K562 (cell line): ENCODE measurements at regions not wholly inside any gene's neighbourhood (a gene's known extent, or its start where the extent isn't known, plus 50 kb on each side); places are given as distances from the start of the nearest gene placed in this dataset.

ENCODE experiments used
- ATAC-seq: fragments of 200-7000 bp; cut with Tn5 transposase; 3 replicates; pipeline ENCODE4 v1.9.1; 2020; ENCODE audit warnings: moderate library complexity
- BruUV-seq: library from RNA; stranded (reverse); fragments of 400-500 nt; replicated peaks from 2 replicates; lab custom pipeline; 2021; lab: Mats Ljungman, UMichigan
- CTCF ChIA-PET: fragments of 300-600 bp; formaldehyde crosslinking; extraction: SDS; loops from one replicate; lab custom pipeline; 2021; ENCODE audit warnings: low intra/inter-chr PET ratio; lab: Yijun Ruan, JAX
- POLR2A ChIA-PET: fragments of 300-600, 350-650 bp; sonication (Branson Sonifier 250); formaldehyde crosslinking; extraction: SDS; loops from one replicate; lab custom pipeline; 2021; ENCODE audit warnings: antibody characterized with exemption, inconsistent platforms; lab: Yijun Ruan, JAX
- DNase-seq, 4 experiments: peaks; one replicate each; pipeline versions ENCODE4 v3.0.0 to v3.0.0-alpha.2; 2011 to 2018; ENCODE audit warnings: low spot score in 3 of 4, mixed read lengths in 3 of 4; ENCODE audit errors: extremely low read depth in 1 of 4
- FAIRE-seq: peaks from 2 replicates; lab custom pipeline; 2011; peaks lifted over from hg19 to GRCh38; lab: Jason Lieb, UNC
- H2AFZ ChIP-seq: 2 replicates; pipeline ENCODE4 v1.6.0; 2011; ENCODE audit warnings: low read depth, low read length, control low read depth, inconsistent platforms
- H3K27ac ChIP-seq: fragments of 200-600 bp; 3 replicates; pipeline ENCODE4 v1.8.0; 2011; ENCODE audit warnings: low read depth, mild to moderate bottlenecking, control low read depth, inconsistent platforms, low read length, moderate library complexity, mixed read lengths; ENCODE audit errors: extremely low read depth
- H3K27me3 ChIP-seq, 2 experiments: fragments of 300-600 bp in 1 of 2; 2 replicates in 1 of 2; 3 replicates in 1 of 2; pipeline versions ENCODE4 v1.6.0 to v1.8.0; 2011; ENCODE audit warnings: inconsistent platforms in 2 of 2, low read length in 2 of 2, mild to moderate bottlenecking in 1 of 2, mixed read lengths in 1 of 2, moderate library complexity in 1 of 2; ENCODE audit not compliant: control insufficient read depth in 2 of 2, insufficient read depth in 2 of 2
- H3K36me3 ChIP-seq: fragments of 300-600 bp; 3 replicates; pipeline ENCODE4 v1.8.0; 2011; ENCODE audit warnings: mild to moderate bottlenecking, low read length, inconsistent platforms; ENCODE audit not compliant: control insufficient read depth, insufficient read depth
- H3K4me1 ChIP-seq, 2 experiments: fragments of 200-600 bp in 1 of 2; replicated peaks in 1 of 2; 2 replicates in 1 of 2; 3 replicates in 1 of 2; pipeline versions ENCODE4 v1.5.1 to v1.8.0; 2011; ENCODE audit warnings: inconsistent platforms in 2 of 2, low read length in 2 of 2, mild to moderate bottlenecking in 1 of 2, mixed read lengths in 1 of 2, moderate library complexity in 1 of 2; ENCODE audit not compliant: control insufficient read depth in 2 of 2, insufficient read depth in 2 of 2
- H3K4me2 ChIP-seq: 2 replicates; pipeline ENCODE4 v1.6.1; 2011; ENCODE audit warnings: low read length, control low read depth, inconsistent platforms, mixed read lengths; ENCODE audit not compliant: insufficient read depth
- H3K4me3 ChIP-seq: fragments of 200-600 bp; sonication (generic), shearing (Covaris generic); 2 replicates; pipeline ENCODE4 v1.5.1; 2016; ENCODE audit warnings: control low read depth, inconsistent platforms
- H3K79me2 ChIP-seq: fragments of 200-600 bp; 3 replicates; pipeline ENCODE4 v1.8.0; 2011; ENCODE audit warnings: low read length, inconsistent platforms; ENCODE audit not compliant: control insufficient read depth, insufficient read depth
- H3K9ac ChIP-seq, 2 experiments: 2 replicates each; pipeline versions ENCODE4 v1.6.0 to v1.6.1; 2011; ENCODE audit warnings: low read depth in 2 of 2, low read length in 2 of 2, control low read depth in 1 of 2, inconsistent platforms in 1 of 2, mild to moderate bottlenecking in 1 of 2, mixed read lengths in 1 of 2; ENCODE audit not compliant: insufficient read depth in 1 of 2
- H3K9me1 ChIP-seq: one replicate; pipeline ENCODE4 v1.6.0; 2011; ENCODE audit warnings: inconsistent platforms, mild to moderate bottlenecking, low read length, moderate library complexity; ENCODE audit not compliant: control insufficient read depth, insufficient read depth
- H3K9me3 ChIP-seq: replicated peaks from 2 replicates; pipeline ENCODE4 v1.5.1; 2011; ENCODE audit warnings: low read depth, low read length, inconsistent platforms; ENCODE audit not compliant: control insufficient read depth, insufficient read depth
- H4K20me1 ChIP-seq: replicated peaks from 2 replicates; pipeline ENCODE4 v1.6.1; 2011; ENCODE audit warnings: low read length, inconsistent platforms, mixed read lengths; ENCODE audit not compliant: control insufficient read depth, insufficient read depth
- CEBPB ChIP-seq: fragments of 450-650 bp; IDR thresholded peaks from 2 replicates; pipeline ENCODE4 v1.6.1; 2016; ENCODE audit warnings: missing genetic modification characterization, missing compliant biosample characterization
- DPF2 ChIP-seq: fragments of 450-650 bp; IDR thresholded peaks from 2 replicates; pipeline ENCODE4 v1.6.1; 2016
- HMGN3 ChIP-seq: IDR thresholded peaks from 2 replicates; pipeline ENCODE4 v1.6.1; 2011; ENCODE audit warnings: borderline replicate concordance, low read depth, mild to moderate bottlenecking, mixed read lengths, low read length; ENCODE audit not compliant: insufficient read length; ENCODE audit errors: extremely low read depth
- KLF1 ChIP-seq: fragments of 450-650 bp; IDR thresholded peaks from 2 replicates; pipeline ENCODE4 v1.6.1; 2016; ENCODE audit warnings: missing genetic modification characterization, missing compliant biosample characterization
- MIER1 ChIP-seq: fragments of 450-650 bp; IDR thresholded peaks from 2 replicates; pipeline ENCODE4 v1.6.1; 2016; ENCODE audit warnings: antibody characterized with exemption, mild to moderate bottlenecking, low read depth
- WGBS: fragments of 100-300 bp; shearing (Covaris generic); methylation state at CpG from one replicate; pipeline ENCODE4 v1.1.6; 2016; ENCODE audit warnings: low coverage, mixed read lengths; ENCODE audit not compliant: insufficient coverage; ENCODE audit errors: missing lambda C conversion rate; 5-methylcytosine and 5-hydroxymethylcytosine counted together
- in situ Hi-C: fragments of 300-500 bp; cut with MboI; formaldehyde crosslinking; loops from 4 replicates; pipeline ENCODE4 v1.15.0; 2018; ENCODE audit warnings: inconsistent platforms, mixed read lengths
- intact Hi-C: fragments of 100-400 bp; cut with micrococcal nuclease; formaldehyde crosslinking; loops from 2 replicates; pipeline ENCODE4 v1.14.2; 2022
- TF ChIP-seq, protein P1 (sequence below): fragments of 250-450 bp; sonication (Bioruptor Pico); IDR thresholded peaks from 2 replicates; pipeline ENCODE4 v1.5.1; 2021; ENCODE audit warnings: mild to moderate bottlenecking
- TF ChIP-seq, protein P2 (sequence below), 2 experiments: IDR thresholded peaks; 2 replicates each; pipeline ENCODE4 v1.6.1; 2012; ENCODE audit warnings: improper control_type of control experiment in 2 of 2, low read depth in 2 of 2, low read length in 2 of 2, borderline replicate concordance in 1 of 2

DNA sequence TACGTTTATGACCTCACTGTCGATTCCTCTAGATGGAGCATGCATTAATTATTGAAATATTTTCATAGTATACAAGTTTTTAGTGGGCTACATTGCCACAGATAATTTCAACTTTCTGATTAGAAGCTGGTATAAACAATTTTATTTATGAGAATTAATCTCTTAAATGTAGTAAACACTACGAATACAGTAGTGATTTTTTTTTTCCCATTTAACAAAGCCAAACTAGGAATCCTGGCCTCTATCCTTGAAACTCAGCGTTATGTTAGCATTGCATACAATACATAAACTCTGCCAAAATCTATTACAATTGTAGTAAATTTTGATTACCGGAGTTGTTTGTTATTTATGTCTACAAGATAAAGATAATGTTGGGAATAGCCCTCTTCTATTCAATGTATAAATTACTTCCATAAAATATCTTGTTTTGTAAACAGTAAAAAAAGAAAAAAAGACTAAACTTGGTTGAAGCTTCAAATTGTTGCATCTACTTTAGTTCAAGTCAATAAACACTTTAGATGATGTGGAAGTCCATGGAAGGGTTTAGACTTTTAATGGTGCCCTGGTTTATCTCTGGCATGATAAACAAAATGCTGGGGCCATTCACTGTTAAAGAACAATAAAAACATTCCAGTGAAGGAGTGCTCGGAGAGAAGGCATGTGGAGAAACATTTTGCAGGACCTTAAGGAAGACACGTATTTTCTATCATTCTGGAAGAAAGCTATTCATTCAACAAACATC, 77.3 kb upstream of the NR2F2 start (continued):
- TF ChIP-seq KLF1 (tag): no peak
- no peak for TF ChIP-seq HMGN3
- no peak for TF ChIP-seq DPF2
- TF ChIP-seq, protein P1, sequence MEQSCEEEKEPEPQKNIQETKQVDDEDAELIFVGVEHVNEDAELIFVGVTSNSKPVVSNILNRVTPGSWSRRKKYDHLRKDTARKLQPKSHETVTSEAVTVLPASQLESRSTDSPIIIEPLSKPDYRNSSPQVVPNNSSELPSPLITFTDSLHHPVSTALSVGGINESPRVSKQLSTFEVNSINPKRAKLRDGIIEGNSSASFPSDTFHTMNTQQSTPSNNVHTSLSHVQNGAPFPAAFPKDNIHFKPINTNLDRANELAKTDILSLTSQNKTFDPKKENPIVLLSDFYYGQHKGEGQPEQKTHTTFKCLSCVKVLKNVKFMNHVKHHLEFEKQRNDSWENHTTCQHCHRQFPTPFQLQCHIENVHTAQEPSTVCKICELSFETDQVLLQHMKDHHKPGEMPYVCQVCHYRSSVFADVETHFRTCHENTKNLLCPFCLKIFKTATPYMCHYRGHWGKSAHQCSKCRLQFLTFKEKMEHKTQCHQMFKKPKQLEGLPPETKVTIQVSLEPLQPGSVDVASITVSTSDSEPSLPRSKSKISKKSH (CRISPR knock-in tag): no peak
- no peak for TF ChIP-seq MIER1

DNA sequence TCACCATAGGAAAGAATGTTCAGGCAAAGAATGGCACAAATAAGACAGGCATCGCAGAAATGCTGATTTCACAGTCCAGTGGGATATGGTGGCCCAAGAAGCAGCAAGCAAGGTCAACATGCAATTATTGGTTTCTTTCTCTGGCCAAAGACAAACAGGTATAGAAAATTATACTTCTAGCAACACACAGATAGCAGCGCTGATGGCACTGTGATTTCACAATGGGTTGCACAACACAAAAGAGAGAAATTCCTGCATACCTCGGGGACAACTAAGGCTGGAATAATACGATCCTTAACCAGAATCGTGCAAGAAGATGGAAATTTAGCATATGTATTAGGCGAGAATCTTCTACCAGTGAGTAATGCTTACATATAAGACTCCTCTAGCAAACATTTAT, 76.3 kb upstream of the NR2F2 start:
- ATAC-seq: no peak
- Histone ChIP-seq H3K4me3 (no peak overlapping the region), H3K27ac (no peak overlapping the region), H3K27me3 (no peaks in the 10 kb centered on the region), H3K36me3 (no peaks in the 10 kb centered on the region; the same call in 2 of the 3 replicates), H3K9ac (no peak overlapping the region), H3K79me2 (no peaks in the 10 kb centered on the region), H3K4me2 (no peak overlapping the region), H4K20me1 (no peaks in the 10 kb centered on the region), H3K9me3 (no peaks in the 10 kb centered on the region), H3K4me1 (no peaks in the 10 kb centered on the region), H2AFZ (no peak overlapping the region), H3K9me1 (no peaks in the 10 kb centered on the region)
- in situ Hi-C loops: no loop called here
- no peak for DNase-seq
- WGBS: 82% methylated on average over 6 of the region's 6 CpGs
- no TSS peak for BruUV-seq
- ChIA-PET POLR2A (interaction anchor here (0.8 kb wide), 1 partner anchor 17 kb away, joined by 3 read pairs; no protein-coding TSS in a partner anchor), CTCF (no interaction called here)
- no peak for FAIRE-seq
- intact Hi-C loops: no loop called here
- TF ChIP-seq, protein P2, sequence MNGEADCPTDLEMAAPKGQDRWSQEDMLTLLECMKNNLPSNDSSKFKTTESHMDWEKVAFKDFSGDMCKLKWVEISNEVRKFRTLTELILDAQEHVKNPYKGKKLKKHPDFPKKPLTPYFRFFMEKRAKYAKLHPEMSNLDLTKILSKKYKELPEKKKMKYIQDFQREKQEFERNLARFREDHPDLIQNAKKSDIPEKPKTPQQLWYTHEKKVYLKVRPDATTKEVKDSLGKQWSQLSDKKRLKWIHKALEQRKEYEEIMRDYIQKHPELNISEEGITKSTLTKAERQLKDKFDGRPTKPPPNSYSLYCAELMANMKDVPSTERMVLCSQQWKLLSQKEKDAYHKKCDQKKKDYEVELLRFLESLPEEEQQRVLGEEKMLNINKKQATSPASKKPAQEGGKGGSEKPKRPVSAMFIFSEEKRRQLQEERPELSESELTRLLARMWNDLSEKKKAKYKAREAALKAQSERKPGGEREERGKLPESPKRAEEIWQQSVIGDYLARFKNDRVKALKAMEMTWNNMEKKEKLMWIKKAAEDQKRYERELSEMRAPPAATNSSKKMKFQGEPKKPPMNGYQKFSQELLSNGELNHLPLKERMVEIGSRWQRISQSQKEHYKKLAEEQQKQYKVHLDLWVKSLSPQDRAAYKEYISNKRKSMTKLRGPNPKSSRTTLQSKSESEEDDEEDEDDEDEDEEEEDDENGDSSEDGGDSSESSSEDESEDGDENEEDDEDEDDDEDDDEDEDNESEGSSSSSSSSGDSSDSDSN (IDR thresholded peaks at IDR 0.05; ENCODE audit: borderline replicate concordance in 1 of 2, low read depth in 2 of 2, low read length in 2 of 2): no peak
- peak; percentile 66 for TF ChIP-seq CEBPB (tag)
